ENCODE measurements at regions not wholly inside any gene's neighbourhood (a gene's known extent, or its start where the extent isn't known, plus 50 kb on each side); places are given as distances from the start of the nearest gene placed in this dataset.

- TF ChIP-seq REST (IDR thresholded peaks at IDR 0.05; ENCODE audit: insufficient replicate concordance, low read depth) (no peak), POLR2AphosphoS5 (IDR thresholded peaks at IDR 0.05; ENCODE audit: low read depth) (no peak), CTCF (IDR thresholded peaks at IDR 0.05; ENCODE audit: insufficient read depth, low read length) (no peak), GABPA (IDR thresholded peaks at IDR 0.05; ENCODE audit: low read depth) (no peak), SPI1 (IDR thresholded peaks at IDR 0.05; ENCODE audit: borderline replicate concordance, low read depth) (no peak)
- H3K27me3 ChIP-seq (ENCODE audit: insufficient read depth, poor library complexity, severe bottlenecking) = no peaks in the 10 kb centered on the region
- no peak for DNase-seq (ENCODE audit: low read depth in 1 of 2, low spot score in 1 of 2)
- H3K4me3 ChIP-seq (replicated peaks; ENCODE audit: insufficient read depth, low read length) = no peak overlapping the region
- no peak overlapping the region for H3K27ac ChIP-seq (replicated peaks)
Observed at GRCh38 chr18:27239669-27240068, 54.6 kb upstream of the CHST9 start.

DNA sequence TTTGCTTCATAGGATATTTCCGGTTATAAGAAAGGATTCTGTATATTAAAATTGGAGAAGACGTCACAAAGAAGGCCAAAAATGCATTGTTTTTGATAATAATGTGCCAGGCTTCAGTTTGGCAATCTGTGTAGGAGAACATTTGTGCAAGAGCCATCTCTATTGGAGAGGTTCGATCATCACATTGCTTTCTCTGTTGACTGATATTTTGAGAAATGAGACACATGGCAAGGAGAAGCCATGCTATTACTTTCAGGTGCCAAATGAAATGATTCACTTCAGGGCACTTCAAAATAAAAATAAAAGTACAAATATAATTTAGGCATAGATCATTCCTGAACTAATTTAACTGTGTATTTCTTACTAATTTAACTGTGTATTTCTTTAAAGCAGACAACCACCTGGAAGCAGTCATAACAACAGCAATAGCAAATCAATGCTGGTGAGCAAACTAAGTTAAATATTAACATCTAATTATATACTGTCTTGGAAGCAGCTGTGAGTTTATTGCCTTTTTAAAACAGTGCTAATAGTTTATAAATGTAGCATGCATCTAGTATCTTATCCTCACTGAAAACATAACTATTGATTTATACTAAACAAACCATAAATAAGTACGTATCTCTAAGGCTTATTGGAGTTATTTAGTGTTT is 50.2 kb upstream of the CHST9 start:
- TF ChIP-seq GABPA (IDR thresholded peaks at IDR 0.05; ENCODE audit: low read depth) (no peak), CTCF (IDR thresholded peaks at IDR 0.05; ENCODE audit: insufficient read depth, low read length) (no peak), REST (IDR thresholded peaks at IDR 0.05; ENCODE audit: insufficient replicate concordance, low read depth) (no peak), SPI1 (IDR thresholded peaks at IDR 0.05; ENCODE audit: borderline replicate concordance, low read depth) (no peak), POLR2AphosphoS5 (IDR thresholded peaks at IDR 0.05; ENCODE audit: low read depth) (no peak)

More for the DNA sequence above, 50.2 kb upstream of the CHST9 start:
- no peak overlapping the region for H3K27ac ChIP-seq (replicated peaks)
- H3K27me3 ChIP-seq (ENCODE audit: insufficient read depth, poor library complexity, severe bottlenecking) = no peaks in the 10 kb centered on the region
- no peak for DNase-seq (ENCODE audit: low read depth in 1 of 2, low spot score in 1 of 2)
- H3K4me3 ChIP-seq (replicated peaks; ENCODE audit: insufficient read depth, low read length) = no peak overlapping the region

Measured in HL-60 (cell line).